ENCODE measurements at regions not wholly inside any gene's neighbourhood (a gene's known extent, or its start where the extent isn't known, plus 50 kb on each side); places are given as distances from the start of the nearest gene placed in this dataset.

DNA sequence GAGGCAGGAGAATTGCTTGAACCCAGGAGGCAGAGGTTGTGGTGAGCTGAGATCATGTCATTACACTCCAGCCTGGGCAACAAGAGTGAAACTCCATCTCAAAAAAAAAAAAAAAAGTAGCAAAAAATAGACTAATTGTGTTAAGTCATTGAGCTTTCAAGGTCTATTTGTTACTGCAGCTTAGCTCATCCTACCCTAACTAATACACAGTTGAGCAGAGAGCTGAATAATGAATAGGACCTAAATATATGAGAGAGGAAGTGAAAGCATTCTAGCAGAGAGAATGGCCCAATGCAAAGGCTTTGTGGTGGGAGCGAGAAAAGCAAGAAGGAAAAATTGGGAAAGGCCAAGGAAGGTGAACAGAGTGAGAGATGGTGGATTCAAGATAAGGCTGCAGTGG lies 128.3 kb downstream of the AXIN2 start:
- no peak for FAIRE-seq
- no peak overlapping the region for H2AFZ ChIP-seq (ENCODE audit: control insufficient read depth, low read length)
- H3K27me3 ChIP-seq (ENCODE audit: control insufficient read depth, extremely low read depth, insufficient read depth, low read length), result no peaks in the 10 kb centered on the region
- H3K4me2 ChIP-seq (ENCODE audit: control insufficient read depth, extremely low read depth, insufficient read depth, low read depth, low read length), result no peak overlapping the region
- H3K9ac ChIP-seq (ENCODE audit: control insufficient read depth, extremely low read depth, insufficient read depth, low read length), result no peak overlapping the region
- H3K9me1 ChIP-seq (ENCODE audit: control insufficient read depth, extremely low read depth, insufficient read depth, low read length), result no peaks in the 10 kb centered on the region
- no peak overlapping the region for H3K27ac ChIP-seq (ENCODE audit: control insufficient read depth, insufficient read depth, low read length)
- no peaks in the 10 kb centered on the region for H4K20me1 ChIP-seq (ENCODE audit: control insufficient read depth, extremely low read depth, insufficient read depth, low read length)
- no peak for DNase-seq (ENCODE audit: low read depth, low spot score)
- H3K4me3 ChIP-seq (ENCODE audit: control insufficient read depth in 2 of 3, extremely low read depth in 1 of 3, insufficient read depth in 2 of 3, low read depth in 1 of 3, low read length in 3 of 3), result no peak overlapping the region
- H3K79me2 ChIP-seq (ENCODE audit: control insufficient read depth, insufficient read depth, low read length), result no peaks in the 10 kb centered on the region
- dilution Hi-C loops (cut with MboI; ENCODE audit: extremely low pct_ligation_motif_present, low sequenced_read_pairs), result no loop called here
- H3K36me3 ChIP-seq (ENCODE audit: control insufficient read depth in 2 of 2, extremely low read depth in 1 of 2, insufficient read depth in 2 of 2, low read length in 2 of 2), result no peaks in the 10 kb centered on the region
- TF ChIP-seq EZH2 (IDR thresholded peaks at IDR 0.05; ENCODE audit: low read length), result no peak
- TF ChIP-seq CTCF (optimal IDR thresholded peaks at IDR 0.05 in 1 of 3, IDR thresholded peaks at IDR 0.05 in 1 of 3, conservative IDR thresholded peaks at IDR 0.05 in 1 of 3; ENCODE audit: extremely low read depth in 1 of 3, insufficient read depth in 2 of 3, low read length in 3 of 3), result no peak
- no peaks in the 10 kb centered on the region for H3K4me1 ChIP-seq (ENCODE audit: control insufficient read depth, extremely low read depth, insufficient read depth, low read length)
- no peaks in the 10 kb centered on the region for H3K9me3 ChIP-seq (ENCODE audit: control insufficient read depth, low read depth, low read length)

DNA sequence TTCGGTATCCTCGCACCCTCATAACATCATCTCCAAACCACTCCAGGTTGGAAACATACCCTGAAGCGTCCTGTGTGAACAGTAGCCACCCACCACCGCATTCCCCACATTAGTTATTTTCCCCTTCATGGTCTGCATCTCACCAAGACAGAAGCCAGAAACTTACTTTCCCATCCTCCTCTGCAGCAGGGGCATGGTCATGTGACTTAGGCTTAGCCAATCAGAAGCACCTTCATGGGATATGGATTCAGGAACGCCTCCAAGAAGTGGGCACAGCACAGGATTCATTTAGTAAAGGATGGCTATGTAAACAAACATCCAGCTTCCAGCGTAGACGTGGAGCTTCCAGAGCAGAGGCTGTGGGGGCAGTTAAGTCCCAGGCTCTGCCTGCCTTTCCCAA lies 130.3 kb downstream of the AXIN2 start:
- H3K79me2 ChIP-seq (ENCODE audit: control insufficient read depth, insufficient read depth, low read length), result no peaks in the 10 kb centered on the region
- FAIRE-seq, result no peak
- no peaks in the 10 kb centered on the region for H3K9me1 ChIP-seq (ENCODE audit: control insufficient read depth, extremely low read depth, insufficient read depth, low read length)
- dilution Hi-C loops (cut with MboI; ENCODE audit: extremely low pct_ligation_motif_present, low sequenced_read_pairs), result no loop called here
- TF ChIP-seq EZH2 (IDR thresholded peaks at IDR 0.05; ENCODE audit: low read length) (no peak), CTCF (optimal IDR thresholded peaks at IDR 0.05 in 1 of 3, IDR thresholded peaks at IDR 0.05 in 1 of 3, conservative IDR thresholded peaks at IDR 0.05 in 1 of 3; ENCODE audit: extremely low read depth in 1 of 3, insufficient read depth in 2 of 3, low read length in 3 of 3) (no peak)
- no peak overlapping the region for H3K9ac ChIP-seq (ENCODE audit: control insufficient read depth, extremely low read depth, insufficient read depth, low read length)
- no peaks in the 10 kb centered on the region for H3K36me3 ChIP-seq (ENCODE audit: control insufficient read depth in 2 of 2, extremely low read depth in 1 of 2, insufficient read depth in 2 of 2, low read length in 2 of 2)
- no peak overlapping the region for H2AFZ ChIP-seq (ENCODE audit: control insufficient read depth, low read length)
- H3K4me1 ChIP-seq (ENCODE audit: control insufficient read depth, extremely low read depth, insufficient read depth, low read length), result no peaks in the 10 kb centered on the region
- no peak for DNase-seq (ENCODE audit: low read depth, low spot score)
- H3K27me3 ChIP-seq (ENCODE audit: control insufficient read depth, extremely low read depth, insufficient read depth, low read length), result no peaks in the 10 kb centered on the region
- H3K9me3 ChIP-seq (ENCODE audit: control insufficient read depth, low read depth, low read length), result no peaks in the 10 kb centered on the region
- H4K20me1 ChIP-seq (ENCODE audit: control insufficient read depth, extremely low read depth, insufficient read depth, low read length), result no peaks in the 10 kb centered on the region
- H3K4me3 ChIP-seq (ENCODE audit: control insufficient read depth in 2 of 3, extremely low read depth in 1 of 3, insufficient read depth in 2 of 3, low read depth in 1 of 3, low read length in 3 of 3), result no peak overlapping the region
- no peak overlapping the region for H3K4me2 ChIP-seq (ENCODE audit: control insufficient read depth, extremely low read depth, insufficient read depth, low read depth, low read length)
- no peak overlapping the region for H3K27ac ChIP-seq (ENCODE audit: control insufficient read depth, insufficient read depth, low read length)
